H9 (cell line): ENCODE measurements at regions not wholly inside any gene's neighbourhood (a gene's known extent, or its start where the extent isn't known, plus 50 kb on each side); places are given as distances from the start of the nearest gene placed in this dataset.
A peak's percentile ranks its signal among the peaks of the same experiment; 100 is the strongest.

ENCODE experiments used
- DNase-seq: peaks from one replicate; pipeline ENCODE4 v3.0.0-alpha.2; 2017
- H2AFZ ChIP-seq: one replicate; pipeline ENCODE4 v1.6.1; 2013; ENCODE audit warnings: mild to moderate bottlenecking, low read length, control low read depth, moderate library complexity
- H2AK5ac ChIP-seq: 2 replicates; pipeline ENCODE4 v1.6.1; 2013; ENCODE audit warnings: low read length, control low read depth, mixed read lengths; ENCODE audit not compliant: insufficient read length
- H2BK120ac ChIP-seq: one replicate; pipeline ENCODE4 v1.6.1; 2013; ENCODE audit warnings: low read depth, mild to moderate bottlenecking, low read length, control low read depth, inconsistent platforms; ENCODE audit not compliant: poor library complexity, severe bottlenecking
- H2BK12ac ChIP-seq: 2 replicates; pipeline ENCODE4 v1.6.1; 2013; ENCODE audit warnings: low read length, control low read depth, mixed read lengths, low read depth; ENCODE audit not compliant: insufficient read length
- H2BK15ac ChIP-seq: 2 replicates; pipeline ENCODE4 v1.6.1; 2013; ENCODE audit warnings: low read depth, low read length, control low read depth
- H2BK20ac ChIP-seq: one replicate; pipeline ENCODE4 v1.6.1; 2013; ENCODE audit warnings: low read depth, mild to moderate bottlenecking, low read length, control low read depth, inconsistent platforms; ENCODE audit not compliant: poor library complexity, severe bottlenecking
- H2BK5ac ChIP-seq: 2 replicates; pipeline ENCODE4 v1.6.1; 2013; ENCODE audit warnings: low read length, control low read depth, mixed read lengths; ENCODE audit not compliant: insufficient read length
- H3K14ac ChIP-seq: 2 replicates; pipeline ENCODE4 v1.6.1; 2013; ENCODE audit warnings: low read length, control low read depth; ENCODE audit not compliant: insufficient read depth
- H3K18ac ChIP-seq: 2 replicates; pipeline ENCODE4 v1.6.1; 2013; ENCODE audit warnings: low read depth, mild to moderate bottlenecking, mixed read lengths, low read length, control low read depth; ENCODE audit not compliant: insufficient read length
- H3K23ac ChIP-seq: 2 replicates; pipeline ENCODE4 v1.6.1; 2013; ENCODE audit warnings: low read length, control low read depth, mixed read lengths, low read depth; ENCODE audit not compliant: insufficient read length
- H3K23me2 ChIP-seq: 2 replicates; pipeline ENCODE4 v1.6.1; 2013; ENCODE audit warnings: low read depth, mild to moderate bottlenecking, mixed read lengths, low read length, control low read depth; ENCODE audit not compliant: insufficient read length, poor library complexity, severe bottlenecking
- H3K27ac ChIP-seq: 2 replicates; pipeline ENCODE4 v1.5.1; 2013; ENCODE audit warnings: low read length, control low read depth, mixed read lengths, low read depth; ENCODE audit not compliant: insufficient read length
- H3K27me3 ChIP-seq: 2 replicates; pipeline ENCODE4 v1.6.1; 2013; ENCODE audit warnings: low read length, control low read depth, inconsistent platforms; ENCODE audit not compliant: insufficient read depth
- H3K4ac ChIP-seq: 2 replicates; pipeline ENCODE4 v1.6.1; 2013; ENCODE audit warnings: low read depth, mild to moderate bottlenecking, control low read depth, inconsistent platforms, low read length, moderate library complexity
- H3K4me1 ChIP-seq: 2 replicates; pipeline ENCODE4 v1.6.1; 2013; ENCODE audit warnings: low read length, control low read depth, inconsistent platforms; ENCODE audit not compliant: insufficient read depth
- H3K4me2 ChIP-seq: 2 replicates; pipeline ENCODE4 v1.6.1; 2013; ENCODE audit warnings: low read length, control low read depth, mixed read lengths; ENCODE audit not compliant: insufficient read length, insufficient read depth
- H3K56ac ChIP-seq: 2 replicates; pipeline ENCODE4 v1.6.1; 2013; ENCODE audit warnings: low read depth, mild to moderate bottlenecking, mixed read lengths, low read length, control low read depth; ENCODE audit not compliant: insufficient read length
- H3K79me1 ChIP-seq: 2 replicates; pipeline ENCODE4 v1.6.1; 2013; ENCODE audit warnings: low read depth, mild to moderate bottlenecking, moderate library complexity, low read length, control low read depth, inconsistent platforms; ENCODE audit not compliant: insufficient read depth, poor library complexity, severe bottlenecking
- H3K79me2 ChIP-seq: 2 replicates; pipeline ENCODE4 v1.6.1; 2013; ENCODE audit warnings: low read length, control low read depth, inconsistent platforms; ENCODE audit not compliant: insufficient read depth
- H3K9ac ChIP-seq: 2 replicates; pipeline ENCODE4 v1.6.1; 2013; ENCODE audit warnings: low read length, control low read depth, mixed read lengths; ENCODE audit not compliant: insufficient read length; ENCODE audit errors: extremely low read depth
- H3K9me3 ChIP-seq: one replicate; pipeline ENCODE4 v1.6.1; 2013; ENCODE audit warnings: low read depth, low read length, inconsistent platforms; ENCODE audit not compliant: control insufficient read depth
- H3T11ph ChIP-seq: one replicate; pipeline ENCODE4 v1.6.1; 2013; ENCODE audit warnings: mild to moderate bottlenecking, low read length, control low read depth, inconsistent platforms
- H4K20me1 ChIP-seq: one replicate; pipeline ENCODE4 v1.6.1; 2013; ENCODE audit not compliant: control insufficient read depth, insufficient read length, insufficient read depth
- H4K5ac ChIP-seq: 2 replicates; pipeline ENCODE4 v1.6.1; 2013; ENCODE audit warnings: low read depth, mild to moderate bottlenecking, mixed read lengths, low read length, control low read depth; ENCODE audit not compliant: insufficient read length
- H4K8ac ChIP-seq: replicated peaks from 2 replicates; pipeline ENCODE4 v1.6.1; 2013; ENCODE audit warnings: low read length, control low read depth, mixed read lengths, low read depth; ENCODE audit not compliant: insufficient read length
- H4K91ac ChIP-seq: 2 replicates; pipeline ENCODE4 v1.6.1; 2013; ENCODE audit warnings: low read depth, mild to moderate bottlenecking, moderate library complexity, mixed read lengths, low read length, control low read depth; ENCODE audit not compliant: insufficient read length
- H3K27ac Mint-ChIP-seq, 3 experiments: 2 replicates in 2 of 3; 3 replicates in 1 of 3; pipeline ENCODE4 v1.8.0; 2020 to 2021; ENCODE audit warnings: mixed read lengths in 3 of 3, mild to moderate bottlenecking in 1 of 3, moderate library complexity in 1 of 3
- H3K27me3 Mint-ChIP-seq: 2 replicates; pipeline ENCODE4 v1.8.0; 2021; ENCODE audit warnings: low read depth, mild to moderate bottlenecking, moderate library complexity, mixed read lengths
- H3K36me3 Mint-ChIP-seq, 3 experiments: 2 replicates in 2 of 3; 3 replicates in 1 of 3; pipeline ENCODE4 v1.8.0; 2020 to 2021; ENCODE audit warnings: low read depth in 3 of 3, mixed read lengths in 3 of 3; ENCODE audit not compliant: insufficient read depth in 1 of 3
- H3K4me1 Mint-ChIP-seq, 2 experiments: 2 replicates each; pipeline ENCODE4 v1.8.0; 2020; ENCODE audit warnings: mixed read lengths in 2 of 2
- H3K4me3 Mint-ChIP-seq, 2 experiments: 2 replicates in 1 of 2; 3 replicates in 1 of 2; pipeline ENCODE4 v1.8.0; 2020 to 2021; ENCODE audit warnings: mild to moderate bottlenecking in 2 of 2, mixed read lengths in 2 of 2, moderate library complexity in 1 of 2
- H3K9me3 Mint-ChIP-seq, 2 experiments: 2 replicates in 1 of 2; 3 replicates in 1 of 2; pipeline ENCODE4 v1.8.0; 2020; ENCODE audit warnings: mild to moderate bottlenecking in 2 of 2, mixed read lengths in 2 of 2, moderate library complexity in 1 of 2
- CTCF ChIP-seq: fragments of 200-600 bp; sonication (generic); conservative IDR thresholded peaks from 3 replicates; pipeline ENCODE4 v1.8.0; 2021; ENCODE audit warnings: antibody characterized with exemption, mild to moderate bottlenecking
- WGBS: extraction: QIAGEN DNeasy Blood & Tissue Kit; methylation state at CpG from one replicate; pipeline ENCODE4 v1.1.7; 2013; ENCODE audit warnings: missing lambda C conversion rate, low lambda C conversion rate, mixed read lengths; ENCODE audit not compliant: insufficient read length; ENCODE audit errors: extremely low coverage; 5-methylcytosine and 5-hydroxymethylcytosine counted together

GRCh38 chr2:121832412-121833357 is 77.2 kb downstream of the TSN start:
- TF ChIP-seq CTCF = no peak
- H4K5ac ChIP-seq = no peak overlapping the region
- no peak overlapping the region for H3K27ac ChIP-seq
- H2BK120ac ChIP-seq = no peak overlapping the region
- no CpG with 5 or more reads among the region's 14 CpGs for WGBS
- no peak overlapping the region for H2BK20ac ChIP-seq
- H3K4ac ChIP-seq = no peak overlapping the region
- H4K20me1 ChIP-seq = no peaks in the 10 kb centered on the region
- H3K56ac ChIP-seq = no peak overlapping the region
- H3K79me1 ChIP-seq = no peaks in the 10 kb centered on the region
- Mint-ChIP-seq H3K9me3 (peaks cover 4 to 7% of the 10 kb centered on the region in 2 experiments), H3K4me3 (no peak overlapping the region), H3K27me3 (peaks cover 11% of the 10 kb centered on the region), H3K27ac (no peak overlapping the region), H3K4me1 (peaks cover 2 to 14% of the 10 kb centered on the region in 2 experiments), H3K36me3 (peaks cover 0 to 4% (median under 1%) of the 10 kb centered on the region in 3 experiments; a peak in 4 of 7 replicates)
- H3K14ac ChIP-seq = no peak overlapping the region
- H3K79me2 ChIP-seq = no peaks in the 10 kb centered on the region
- no peak overlapping the region for H2BK12ac ChIP-seq
- H4K91ac ChIP-seq = no peak overlapping the region
- H3K27me3 ChIP-seq = no peaks in the 10 kb centered on the region; the same call in 1 of the 2 replicates
- H2AK5ac ChIP-seq = no peak overlapping the region
- no peaks in the 10 kb centered on the region for H3K9me3 ChIP-seq
- H2BK15ac ChIP-seq = no peak overlapping the region
- H3K23me2 ChIP-seq = no peaks in the 10 kb centered on the region
- H4K8ac ChIP-seq = no peak overlapping the region
- no peak overlapping the region for H3K18ac ChIP-seq
- H2AFZ ChIP-seq = no peak overlapping the region
- H3K9ac ChIP-seq = no peak overlapping the region
- H3T11ph ChIP-seq = no peak overlapping the region
- H2BK5ac ChIP-seq = peak overlapping the region; percentile 41
- H3K4me1 ChIP-seq = peaks cover 2% of the 10 kb centered on the region; the same call in 1 of the 2 replicates
- no peak overlapping the region for H3K4me2 ChIP-seq
- no peak overlapping the region for H3K23ac ChIP-seq
- DNase-seq = no peak
